ENCODE measurements at regions not wholly inside any gene's neighbourhood (a gene's known extent, or its start where the extent isn't known, plus 50 kb on each side); places are given as distances from the start of the nearest gene placed in this dataset.

DNA sequence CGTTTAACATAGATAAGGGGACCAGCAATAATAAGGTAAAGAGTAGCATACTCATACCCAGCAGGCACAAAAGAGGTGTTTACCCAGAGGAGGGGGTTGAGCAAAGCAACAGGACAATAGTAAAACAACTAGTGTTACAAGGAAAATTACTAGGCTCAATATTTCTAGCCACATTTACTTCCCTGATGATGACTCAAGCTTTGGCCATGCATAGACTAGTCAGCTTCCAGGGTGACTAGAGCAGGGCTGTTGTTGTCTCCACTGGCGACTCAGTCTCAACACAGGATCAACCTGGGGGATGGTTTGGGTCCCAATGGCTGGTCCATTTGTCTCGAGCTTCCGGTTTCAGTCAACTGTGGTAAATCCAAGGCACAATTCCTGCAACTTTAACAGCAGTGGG is 217.7 kb upstream of the KCND2 start:
- no peaks in the 10 kb centered on the region for H3F3A ChIP-seq (ENCODE audit: insufficient read depth, low read length, poor library complexity, severe bottlenecking)
- no peak overlapping the region for H3K9ac ChIP-seq (ENCODE audit: low read length)
- H3K79me2 ChIP-seq (replicated peaks; ENCODE audit: insufficient read depth, low read length), result no peaks in the 10 kb centered on the region
- no peak overlapping the region for H3K4me2 ChIP-seq (ENCODE audit: low read length)
- TF ChIP-seq RAD21 (conservative IDR thresholded peaks at IDR 0.05), result no peak
- no peak for TF ChIP-seq CTCF (IDR thresholded peaks at IDR 0.05; ENCODE audit: poor library complexity, severe bottlenecking)
- TF ChIP-seq SMC3 (conservative IDR thresholded peaks at IDR 0.05; ENCODE audit: poor library complexity), result no peak
- no peak for TF ChIP-seq EP300 (conservative IDR thresholded peaks at IDR 0.05; ENCODE audit: poor library complexity, severe bottlenecking)
- no peak for TF ChIP-seq EZH2 (IDR thresholded peaks at IDR 0.05; ENCODE audit: borderline replicate concordance, insufficient read depth, low read length, poor library complexity, severe bottlenecking)
- no peak for TF ChIP-seq POLR2AphosphoS5 (IDR thresholded peaks at IDR 0.05)
- no peak for TF ChIP-seq MXI1 (conservative IDR thresholded peaks at IDR 0.05; ENCODE audit: poor library complexity, severe bottlenecking)
- TF ChIP-seq, protein P1, sequence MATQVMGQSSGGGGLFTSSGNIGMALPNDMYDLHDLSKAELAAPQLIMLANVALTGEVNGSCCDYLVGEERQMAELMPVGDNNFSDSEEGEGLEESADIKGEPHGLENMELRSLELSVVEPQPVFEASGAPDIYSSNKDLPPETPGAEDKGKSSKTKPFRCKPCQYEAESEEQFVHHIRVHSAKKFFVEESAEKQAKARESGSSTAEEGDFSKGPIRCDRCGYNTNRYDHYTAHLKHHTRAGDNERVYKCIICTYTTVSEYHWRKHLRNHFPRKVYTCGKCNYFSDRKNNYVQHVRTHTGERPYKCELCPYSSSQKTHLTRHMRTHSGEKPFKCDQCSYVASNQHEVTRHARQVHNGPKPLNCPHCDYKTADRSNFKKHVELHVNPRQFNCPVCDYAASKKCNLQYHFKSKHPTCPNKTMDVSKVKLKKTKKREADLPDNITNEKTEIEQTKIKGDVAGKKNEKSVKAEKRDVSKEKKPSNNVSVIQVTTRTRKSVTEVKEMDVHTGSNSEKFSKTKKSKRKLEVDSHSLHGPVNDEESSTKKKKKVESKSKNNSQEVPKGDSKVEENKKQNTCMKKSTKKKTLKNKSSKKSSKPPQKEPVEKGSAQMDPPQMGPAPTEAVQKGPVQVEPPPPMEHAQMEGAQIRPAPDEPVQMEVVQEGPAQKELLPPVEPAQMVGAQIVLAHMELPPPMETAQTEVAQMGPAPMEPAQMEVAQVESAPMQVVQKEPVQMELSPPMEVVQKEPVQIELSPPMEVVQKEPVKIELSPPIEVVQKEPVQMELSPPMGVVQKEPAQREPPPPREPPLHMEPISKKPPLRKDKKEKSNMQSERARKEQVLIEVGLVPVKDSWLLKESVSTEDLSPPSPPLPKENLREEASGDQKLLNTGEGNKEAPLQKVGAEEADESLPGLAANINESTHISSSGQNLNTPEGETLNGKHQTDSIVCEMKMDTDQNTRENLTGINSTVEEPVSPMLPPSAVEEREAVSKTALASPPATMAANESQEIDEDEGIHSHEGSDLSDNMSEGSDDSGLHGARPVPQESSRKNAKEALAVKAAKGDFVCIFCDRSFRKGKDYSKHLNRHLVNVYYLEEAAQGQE (IDR thresholded peaks at IDR 0.05; ENCODE audit: borderline replicate concordance), result no peak
- H3K9me3 ChIP-seq (ENCODE audit: low read length), result no peaks in the 10 kb centered on the region
- H3K36me3 ChIP-seq (ENCODE audit: insufficient read depth, low read length), result no peaks in the 10 kb centered on the region
- H3K27ac ChIP-seq (ENCODE audit: low read length), result no peak overlapping the region
- H4K20me1 ChIP-seq (ENCODE audit: insufficient read depth), result no peaks in the 10 kb centered on the region
- H3K27me3 ChIP-seq (ENCODE audit: insufficient read depth, low read depth, low read length), result no peaks in the 10 kb centered on the region
- no peak overlapping the region for H2AFZ ChIP-seq (ENCODE audit: low read depth, low read length)
- no peaks in the 10 kb centered on the region for H3K9me2 ChIP-seq (ENCODE audit: insufficient read depth, low read length)
- no peak overlapping the region for H3K4me3 ChIP-seq (ENCODE audit: low read length)

GRCh38 chr7:120056227-120056626 is 216.7 kb upstream of the KCND2 start:
- H3F3A ChIP-seq (ENCODE audit: insufficient read depth, low read length, poor library complexity, severe bottlenecking), result no peaks in the 10 kb centered on the region
- H3K79me2 ChIP-seq (replicated peaks; ENCODE audit: insufficient read depth, low read length), result no peaks in the 10 kb centered on the region
- no peak overlapping the region for H3K4me3 ChIP-seq (ENCODE audit: low read length)
- no peaks in the 10 kb centered on the region for H3K9me2 ChIP-seq (ENCODE audit: insufficient read depth, low read length)
- H3K9me3 ChIP-seq (ENCODE audit: low read length), result no peaks in the 10 kb centered on the region
- no peaks in the 10 kb centered on the region for H4K20me1 ChIP-seq (ENCODE audit: insufficient read depth)
- TF ChIP-seq CTCF (IDR thresholded peaks at IDR 0.05; ENCODE audit: poor library complexity, severe bottlenecking), result no peak
- TF ChIP-seq RAD21 (conservative IDR thresholded peaks at IDR 0.05), result no peak
- no peak for TF ChIP-seq MXI1 (conservative IDR thresholded peaks at IDR 0.05; ENCODE audit: poor library complexity, severe bottlenecking)
- TF ChIP-seq TAF1 (IDR thresholded peaks at IDR 0.05; ENCODE audit: low read depth), result no peak
- TF ChIP-seq EP300 (conservative IDR thresholded peaks at IDR 0.05; ENCODE audit: poor library complexity, severe bottlenecking), result no peak
- no peak for TF ChIP-seq POLR2AphosphoS5 (IDR thresholded peaks at IDR 0.05)
- no peak for TF ChIP-seq EZH2 (IDR thresholded peaks at IDR 0.05; ENCODE audit: borderline replicate concordance, insufficient read depth, low read length, poor library complexity, severe bottlenecking)
- TF ChIP-seq SMC3 (conservative IDR thresholded peaks at IDR 0.05; ENCODE audit: poor library complexity), result no peak
- TF ChIP-seq, protein P1 (IDR thresholded peaks at IDR 0.05; ENCODE audit: borderline replicate concordance), result no peak
- H3K36me3 ChIP-seq (ENCODE audit: insufficient read depth, low read length), result no peaks in the 10 kb centered on the region
- no peak overlapping the region for H2AFZ ChIP-seq (ENCODE audit: low read depth, low read length)
- no peak overlapping the region for H3K4me2 ChIP-seq (ENCODE audit: low read length)
- H3K27me3 ChIP-seq (ENCODE audit: insufficient read depth, low read depth, low read length), result no peaks in the 10 kb centered on the region
- H3K9ac ChIP-seq (ENCODE audit: low read length), result no peak overlapping the region
- H3K27ac ChIP-seq (ENCODE audit: low read length), result no peak overlapping the region

Measured in neural cell (in vitro differentiated cells).